SK-N-SH (cell line): ENCODE measurements at regions not wholly inside any gene's neighbourhood (a gene's known extent, or its start where the extent isn't known, plus 50 kb on each side); places are given as distances from the start of the nearest gene placed in this dataset.

Experiments used
- CTCF ChIA-PET: fragments of 300-600, 350-600 bp; formaldehyde crosslinking; extraction: SDS; loops from one replicate; lab custom pipeline; 2021; lab: Yijun Ruan, JAX
- POLR2A ChIA-PET: fragments of 350-600 bp; sonication (Branson Sonifier 250); formaldehyde crosslinking; extraction: SDS; loops from one replicate; lab custom pipeline; 2020; ENCODE audit warnings: antibody characterized with exemption, inconsistent platforms; lab: Yijun Ruan, JAX
- DNase-seq: peaks from one replicate; pipeline ENCODE4 v3.0.0; 2012
- H2AFZ ChIP-seq: fragments of 200-600 bp; sonication (generic); 2 replicates; pipeline ENCODE4 v1.8.1; 2016; ENCODE audit warnings: antibody characterized with exemption, mild to moderate bottlenecking, low read depth
- H3F3A ChIP-seq: fragments of 200-600 bp; sonication (generic); replicated peaks from 2 replicates; pipeline ENCODE3; 2016; ENCODE audit warnings: antibody characterized with exemption, mild to moderate bottlenecking; ENCODE audit not compliant: insufficient read depth
- H3K27ac ChIP-seq, 2 experiments: fragments of 200-500 bp in 1 of 2; fragments of 200-600 bp in 1 of 2; sonication (Bioruptor generic) in 1 of 2; sonication (generic), shearing (Covaris generic) in 1 of 2; 2 replicates each; pipeline versions ENCODE4 v1.5.1 to v1.6.1; 2014 to 2016; ENCODE audit warnings: low read depth in 2 of 2, inconsistent platforms in 1 of 2, low read length in 1 of 2, mild to moderate bottlenecking in 1 of 2, mixed read lengths in 1 of 2
- H3K27me3 ChIP-seq: fragments of 200-600 bp; sonication (generic), shearing (Covaris generic); 2 replicates; pipeline ENCODE4 v1.6.1; 2016; ENCODE audit warnings: mixed run types; ENCODE audit not compliant: insufficient read depth
- H3K36me3 ChIP-seq, 2 experiments: fragments of 200-500 bp in 1 of 2; fragments of 200-600 bp in 1 of 2; sonication (Bioruptor generic) in 1 of 2; sonication (generic) in 1 of 2; replicated peaks in 1 of 2; 2 replicates each; pipeline versions ENCODE3 to v1.5.1; 2014 to 2016; ENCODE audit warnings: low read length in 1 of 2, mild to moderate bottlenecking in 1 of 2; ENCODE audit not compliant: insufficient read depth in 2 of 2, control insufficient read depth in 1 of 2
- H3K4me1 ChIP-seq, 2 experiments: fragments of 200-500 bp in 1 of 2; fragments of 200-600 bp in 1 of 2; sonication (Bioruptor generic) in 1 of 2; sonication (generic), shearing (Covaris generic) in 1 of 2; 2 replicates each; pipeline versions ENCODE4 v1.5.1 to v1.6.1; 2014 to 2016; ENCODE audit warnings: low read depth in 1 of 2, low read length in 1 of 2, mixed run types in 1 of 2; ENCODE audit not compliant: insufficient read depth in 2 of 2, control insufficient read depth in 1 of 2
- H3K4me2 ChIP-seq: fragments of 200-600 bp; sonication (generic), shearing (Covaris generic); 2 replicates; pipeline ENCODE4 v1.6.1; 2017; ENCODE audit warnings: mixed run types
- H3K4me3 ChIP-seq, 2 experiments: fragments of 200-500 bp in 1 of 2; fragments of 200-600 bp in 1 of 2; sonication (Bioruptor generic) in 1 of 2; sonication (generic), shearing (Covaris generic) in 1 of 2; 2 replicates each; pipeline versions ENCODE4 v1.5.1 to v1.8.1; 2014 to 2016; ENCODE audit warnings: low read depth in 2 of 2, inconsistent platforms in 1 of 2, low read length in 1 of 2, mild to moderate bottlenecking in 1 of 2, mixed read lengths in 1 of 2, moderate library complexity in 1 of 2
- H3K79me2 ChIP-seq: fragments of 200-600 bp; sonication (generic); 2 replicates; pipeline ENCODE4 v1.8.1; 2017; ENCODE audit warnings: mild to moderate bottlenecking; ENCODE audit not compliant: insufficient read depth
- H3K9ac ChIP-seq: fragments of 200-600 bp; sonication (generic); 2 replicates; pipeline ENCODE4 v1.6.1; 2017; ENCODE audit warnings: mixed run types
- H3K9me2 ChIP-seq: fragments of 200-600 bp; sonication (generic); 2 replicates; pipeline ENCODE4 v1.6.1; 2017; ENCODE audit warnings: mixed run types
- H3K9me3 ChIP-seq: fragments of 200-600 bp; sonication (generic); 2 replicates; pipeline ENCODE4 v1.6.1; 2017; ENCODE audit warnings: mixed run types, mild to moderate bottlenecking, moderate library complexity
- H4K20me1 ChIP-seq: fragments of 200-600 bp; sonication (generic); 2 replicates; pipeline ENCODE4 v1.6.1; 2017; ENCODE audit warnings: mild to moderate bottlenecking, mixed run types; ENCODE audit not compliant: insufficient read depth
- CHD2 ChIP-seq: fragments of 150-350 bp; IDR thresholded peaks from 2 replicates; pipeline ENCODE4 v1.6.1; 2018; ENCODE audit warnings: low read length; ENCODE audit not compliant: partially characterized antibody
- EZH2phosphoT487 ChIP-seq: fragments of 200-600 bp; sonication (generic); IDR thresholded peaks from 2 replicates; pipeline ENCODE4 v1.6.1; 2017; ENCODE audit warnings: low read depth, mixed run types, mild to moderate bottlenecking, antibody characterized with exemption, moderate library complexity, borderline replicate concordance
- FOSL2 ChIP-seq: IDR thresholded peaks from 2 replicates; pipeline ENCODE4 v1.4.0; 2012; ENCODE audit warnings: low read depth, mild to moderate bottlenecking, moderate library complexity, borderline replicate concordance
- FOXJ3 ChIP-seq: sonication (generic); formaldehyde crosslinking; IDR thresholded peaks from 2 replicates; pipeline ENCODE4 v1.5.1; 2020; ENCODE audit warnings: mild to moderate bottlenecking, missing genetic modification reagents
- GABPA ChIP-seq: IDR thresholded peaks from 2 replicates; pipeline ENCODE4 v1.4.0; 2012; ENCODE audit warnings: low read depth, mild to moderate bottlenecking
- GATA2 ChIP-seq: sonication (generic); formaldehyde crosslinking; IDR thresholded peaks from 2 replicates; pipeline ENCODE4 v1.5.0; 2020; ENCODE audit warnings: mild to moderate bottlenecking, missing genetic modification reagents
- MEF2A ChIP-seq: IDR thresholded peaks from 2 replicates; pipeline ENCODE4 v1.4.0; 2012; ENCODE audit warnings: low read depth, borderline replicate concordance
- NFIC ChIP-seq: IDR thresholded peaks from 2 replicates; pipeline ENCODE4 v1.4.0; 2012; ENCODE audit warnings: borderline replicate concordance
- NRF1 ChIP-seq: IDR thresholded peaks from 2 replicates; pipeline ENCODE4 v1.6.1; 2012; ENCODE audit warnings: low read depth, mild to moderate bottlenecking, low read length
- POLR2AphosphoS5 ChIP-seq: IDR thresholded peaks from 2 replicates; pipeline ENCODE4 v1.6.1; 2012; ENCODE audit warnings: low read depth, low read length
- RCOR1 ChIP-seq: fragments of 150-350 bp; IDR thresholded peaks from 2 replicates; pipeline ENCODE4 v1.6.1; 2017; ENCODE audit warnings: antibody characterized with exemption, low read length
- SIN3A ChIP-seq: IDR thresholded peaks from 2 replicates; pipeline ENCODE4 v1.6.1; 2012; ENCODE audit warnings: low read depth, mild to moderate bottlenecking, low read length, moderate library complexity, borderline replicate concordance
- TCF12 ChIP-seq: IDR thresholded peaks from 2 replicates; pipeline ENCODE4 v1.4.0; 2012
- TEAD4 ChIP-seq: IDR thresholded peaks from 2 replicates; pipeline ENCODE4 v1.4.0; 2012; ENCODE audit warnings: mild to moderate bottlenecking, borderline replicate concordance; ENCODE audit not compliant: insufficient read depth
- YY1 ChIP-seq: IDR thresholded peaks from 2 replicates; pipeline ENCODE4 v1.4.0; 2012; ENCODE audit warnings: low read depth, mild to moderate bottlenecking
- WGBS: methylation state at CpG from one replicate; pipeline ENCODE4 v1.1.6; 2017; ENCODE audit warnings: low lambda C conversion rate; 5-methylcytosine and 5-hydroxymethylcytosine counted together
- TF ChIP-seq, protein P1 (sequence below): IDR thresholded peaks from 2 replicates; pipeline ENCODE4 v1.4.0; 2012; ENCODE audit warnings: low read depth, borderline replicate concordance
- TF ChIP-seq, protein P2 (sequence below): IDR thresholded peaks from 2 replicates; pipeline ENCODE4 v1.4.0; 2012; ENCODE audit warnings: low read depth
- TF ChIP-seq, protein P3 (sequence below): IDR thresholded peaks from 2 replicates; pipeline ENCODE4 v1.4.0; 2012; ENCODE audit warnings: low read depth, borderline replicate concordance
- TF ChIP-seq, protein P4 (sequence below): IDR thresholded peaks from 2 replicates; pipeline ENCODE4; 2012

DNA sequence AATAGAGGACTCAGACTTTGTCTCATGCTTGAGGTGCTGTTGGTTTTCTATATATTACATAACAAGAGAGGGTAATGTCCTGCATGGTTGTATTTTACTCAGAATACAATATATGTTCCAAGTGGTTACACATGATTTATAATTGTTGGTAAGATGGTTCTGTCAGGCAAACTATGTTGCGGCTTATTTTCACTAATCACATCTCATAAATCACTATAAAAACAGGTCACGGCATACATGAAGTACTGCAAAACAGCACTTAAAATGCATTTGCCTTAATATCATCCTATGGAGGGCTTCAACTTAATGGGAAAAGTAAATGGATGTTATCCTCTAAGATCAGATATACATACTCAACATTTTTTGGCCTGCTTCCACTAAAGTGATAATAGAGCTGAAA lies 246.0 kb upstream of the ARSJ start (continued):
- TF ChIP-seq TEAD4, result 0 out of 2 replicates have a peak, but pooled peaks have one; percentile 11
- peak; percentile 15; the same call in 1 of the 2 replicates for TF ChIP-seq NFIC
- TF ChIP-seq, protein P1, sequence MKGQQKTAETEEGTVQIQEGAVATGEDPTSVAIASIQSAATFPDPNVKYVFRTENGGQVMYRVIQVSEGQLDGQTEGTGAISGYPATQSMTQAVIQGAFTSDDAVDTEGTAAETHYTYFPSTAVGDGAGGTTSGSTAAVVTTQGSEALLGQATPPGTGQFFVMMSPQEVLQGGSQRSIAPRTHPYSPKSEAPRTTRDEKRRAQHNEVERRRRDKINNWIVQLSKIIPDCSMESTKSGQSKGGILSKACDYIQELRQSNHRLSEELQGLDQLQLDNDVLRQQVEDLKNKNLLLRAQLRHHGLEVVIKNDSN, result no peak
- TF ChIP-seq RCOR1, result no peak
- TF ChIP-seq, protein P2, sequence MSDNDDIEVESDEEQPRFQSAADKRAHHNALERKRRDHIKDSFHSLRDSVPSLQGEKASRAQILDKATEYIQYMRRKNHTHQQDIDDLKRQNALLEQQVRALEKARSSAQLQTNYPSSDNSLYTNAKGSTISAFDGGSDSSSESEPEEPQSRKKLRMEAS, result no peak

DNA sequence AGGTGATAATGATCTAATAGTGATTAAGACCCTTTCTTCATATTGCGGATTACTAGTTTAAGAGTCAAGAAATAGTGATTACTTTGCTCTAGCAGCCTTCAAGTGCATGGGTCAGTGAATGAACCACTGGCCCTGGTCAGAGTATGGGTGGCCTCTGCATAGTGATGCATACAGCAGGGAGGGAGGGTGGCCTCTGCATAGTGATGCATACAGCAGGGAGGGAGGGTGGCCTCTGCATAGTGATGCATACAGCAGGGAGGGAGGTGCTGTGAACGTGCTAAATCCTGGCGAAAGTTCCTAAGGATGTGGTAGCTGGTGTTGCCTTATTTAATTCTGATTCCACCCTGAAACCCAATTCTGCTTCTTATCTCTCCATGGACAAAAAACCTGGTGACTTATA lies 246.7 kb upstream of the ARSJ start:
- DNase-seq, result no peak
- ChIA-PET POLR2A (no interaction called here), CTCF (no interaction called here)
- H3K79me2 ChIP-seq, result no peaks in the 10 kb centered on the region
- no peaks in the 10 kb centered on the region for H3K36me3 ChIP-seq
- no peaks in the 10 kb centered on the region for H3K27me3 ChIP-seq
- no peaks in the 10 kb centered on the region for H3K9me3 ChIP-seq
- no peak overlapping the region for H3K9ac ChIP-seq
- TF ChIP-seq GABPA (no peak), POLR2AphosphoS5 (no peak), FOSL2 (no peak), GATA2 (CRISPR knock-in tag) (no peak), EZH2phosphoT487 (no peak), MEF2A (no peak), RCOR1 (no peak), YY1 (no peak), SIN3A (no peak), CHD2 (no peak), NFIC (no peak), NRF1 (no peak), FOXJ3 (CRISPR knock-in tag) (no peak), TCF12 (no peak)
- TF ChIP-seq, protein P3, sequence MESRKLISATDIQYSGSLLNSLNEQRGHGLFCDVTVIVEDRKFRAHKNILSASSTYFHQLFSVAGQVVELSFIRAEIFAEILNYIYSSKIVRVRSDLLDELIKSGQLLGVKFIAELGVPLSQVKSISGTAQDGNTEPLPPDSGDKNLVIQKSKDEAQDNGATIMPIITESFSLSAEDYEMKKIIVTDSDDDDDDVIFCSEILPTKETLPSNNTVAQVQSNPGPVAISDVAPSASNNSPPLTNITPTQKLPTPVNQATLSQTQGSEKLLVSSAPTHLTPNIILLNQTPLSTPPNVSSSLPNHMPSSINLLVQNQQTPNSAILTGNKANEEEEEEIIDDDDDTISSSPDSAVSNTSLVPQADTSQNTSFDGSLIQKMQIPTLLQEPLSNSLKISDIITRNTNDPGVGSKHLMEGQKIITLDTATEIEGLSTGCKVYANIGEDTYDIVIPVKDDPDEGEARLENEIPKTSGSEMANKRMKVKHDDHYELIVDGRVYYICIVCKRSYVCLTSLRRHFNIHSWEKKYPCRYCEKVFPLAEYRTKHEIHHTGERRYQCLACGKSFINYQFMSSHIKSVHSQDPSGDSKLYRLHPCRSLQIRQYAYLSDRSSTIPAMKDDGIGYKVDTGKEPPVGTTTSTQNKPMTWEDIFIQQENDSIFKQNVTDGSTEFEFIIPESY, result no peak
- TF ChIP-seq, protein P2, result no peak
- TF ChIP-seq, protein P4, sequence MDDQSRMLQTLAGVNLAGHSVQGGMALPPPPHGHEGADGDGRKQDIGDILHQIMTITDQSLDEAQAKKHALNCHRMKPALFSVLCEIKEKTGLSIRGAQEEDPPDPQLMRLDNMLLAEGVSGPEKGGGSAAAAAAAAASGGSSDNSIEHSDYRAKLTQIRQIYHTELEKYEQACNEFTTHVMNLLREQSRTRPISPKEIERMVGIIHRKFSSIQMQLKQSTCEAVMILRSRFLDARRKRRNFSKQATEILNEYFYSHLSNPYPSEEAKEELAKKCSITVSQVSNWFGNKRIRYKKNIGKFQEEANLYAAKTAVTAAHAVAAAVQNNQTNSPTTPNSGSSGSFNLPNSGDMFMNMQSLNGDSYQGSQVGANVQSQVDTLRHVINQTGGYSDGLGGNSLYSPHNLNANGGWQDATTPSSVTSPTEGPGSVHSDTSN, result no peak
- peaks cover 0 to 7% of the 10 kb centered on the region in 2 experiments; a peak in 2 of 4 replicates for H3K4me1 ChIP-seq
- no peaks in the 10 kb centered on the region for H3F3A ChIP-seq
- H3K9me2 ChIP-seq, result no peaks in the 10 kb centered on the region
- H2AFZ ChIP-seq, result no peak overlapping the region
- no peak overlapping the region for H3K4me3 ChIP-seq
- H3K27ac ChIP-seq, result peak overlapping the region in 1 of 2 experiments; percentile 34; a peak in 1 of 4 replicates
- H4K20me1 ChIP-seq, result no peaks in the 10 kb centered on the region
- 70% methylated on average over 3 of the region's 3 CpGs for WGBS
- H3K4me2 ChIP-seq, result no peak overlapping the region
